ENCODE measurements at regions not wholly inside any gene's neighbourhood (a gene's known extent, or its start where the extent isn't known, plus 50 kb on each side); places are given as distances from the start of the nearest gene placed in this dataset.

DNA sequence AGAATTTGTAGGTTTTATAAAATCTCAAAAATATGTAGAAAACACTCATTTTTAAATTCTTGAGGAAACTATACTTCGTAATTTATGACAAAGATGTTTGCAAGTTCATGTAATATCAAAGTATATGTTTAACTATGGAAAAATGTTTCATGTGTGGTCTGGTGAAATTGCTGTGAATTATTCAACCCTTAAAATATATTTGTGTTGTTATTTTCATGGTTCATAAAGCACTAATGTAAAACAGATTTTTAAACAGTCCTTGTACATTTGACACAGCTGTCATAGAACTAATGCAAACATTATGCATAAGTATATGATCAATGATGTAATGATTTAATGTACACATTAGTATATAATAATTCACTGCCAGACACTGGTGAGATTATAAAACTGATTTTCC is 83.1 kb upstream of the ARSJ start:
- Histone ChIP-seq H4K20me1 (ENCODE audit: control insufficient read depth, extremely low read depth, insufficient read depth, low read length) (no peaks in the 10 kb centered on the region), H3K4me2 (ENCODE audit: extremely low read depth, insufficient read depth, low read length) (no peak overlapping the region), H3K27me3 (ENCODE audit: control insufficient read depth, insufficient read depth, low read length) (no peaks in the 10 kb centered on the region), H3K4me3 (replicated peaks in 1 of 4; ENCODE audit: control extremely low read depth in 1 of 4, insufficient read depth in 1 of 4, low read depth in 3 of 4, low read length in 4 of 4) (no peak overlapping the region), H3K79me2 (ENCODE audit: control insufficient read depth, insufficient read depth, low read length) (no peaks in the 10 kb centered on the region), H3K9me3 (ENCODE audit: control insufficient read depth, insufficient read depth, low read depth, low read length) (no peaks in the 10 kb centered on the region), H3K4me1 (ENCODE audit: control insufficient read depth, extremely low read depth, insufficient read depth, low read length) (no peaks in the 10 kb centered on the region), H3K9ac (ENCODE audit: insufficient read depth, low read length) (no peak overlapping the region), H2AFZ (ENCODE audit: low read length) (no peak overlapping the region), H3K27ac (ENCODE audit: insufficient read depth, low read length) (no peak overlapping the region), H3K36me3 (ENCODE audit: control insufficient read depth, insufficient read depth, low read length) (no peaks in the 10 kb centered on the region)
- no peak for DNase-seq (ENCODE audit: low read depth in 2 of 2)
- no peak for TF ChIP-seq EZH2 (IDR thresholded peaks at IDR 0.05; ENCODE audit: low read length, missing control alignments)
- TF ChIP-seq, protein P1, sequence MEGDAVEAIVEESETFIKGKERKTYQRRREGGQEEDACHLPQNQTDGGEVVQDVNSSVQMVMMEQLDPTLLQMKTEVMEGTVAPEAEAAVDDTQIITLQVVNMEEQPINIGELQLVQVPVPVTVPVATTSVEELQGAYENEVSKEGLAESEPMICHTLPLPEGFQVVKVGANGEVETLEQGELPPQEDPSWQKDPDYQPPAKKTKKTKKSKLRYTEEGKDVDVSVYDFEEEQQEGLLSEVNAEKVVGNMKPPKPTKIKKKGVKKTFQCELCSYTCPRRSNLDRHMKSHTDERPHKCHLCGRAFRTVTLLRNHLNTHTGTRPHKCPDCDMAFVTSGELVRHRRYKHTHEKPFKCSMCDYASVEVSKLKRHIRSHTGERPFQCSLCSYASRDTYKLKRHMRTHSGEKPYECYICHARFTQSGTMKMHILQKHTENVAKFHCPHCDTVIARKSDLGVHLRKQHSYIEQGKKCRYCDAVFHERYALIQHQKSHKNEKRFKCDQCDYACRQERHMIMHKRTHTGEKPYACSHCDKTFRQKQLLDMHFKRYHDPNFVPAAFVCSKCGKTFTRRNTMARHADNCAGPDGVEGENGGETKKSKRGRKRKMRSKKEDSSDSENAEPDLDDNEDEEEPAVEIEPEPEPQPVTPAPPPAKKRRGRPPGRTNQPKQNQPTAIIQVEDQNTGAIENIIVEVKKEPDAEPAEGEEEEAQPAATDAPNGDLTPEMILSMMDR (conservative IDR thresholded peaks at IDR 0.05 in 1 of 2, IDR thresholded peaks at IDR 0.05 in 1 of 2; ENCODE audit: low read depth in 1 of 2, low read length in 2 of 2): no peak

DNA sequence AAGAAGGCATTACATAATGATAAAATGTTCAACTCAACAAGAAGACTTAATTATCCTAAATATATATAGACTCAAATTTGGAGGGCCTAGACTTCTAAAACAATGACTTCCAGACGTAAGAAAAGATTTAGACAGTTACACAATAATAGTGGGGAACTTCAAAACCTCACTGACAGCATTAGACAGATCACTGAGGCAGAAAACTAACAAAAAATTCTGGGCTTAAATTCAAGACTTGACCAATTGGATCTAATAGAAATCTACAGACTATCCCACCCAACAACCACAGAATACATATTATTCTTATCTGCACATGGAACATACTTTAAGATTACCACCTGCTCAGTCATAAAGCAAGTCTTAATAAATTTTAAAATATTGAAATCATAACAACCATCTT is 93.3 kb upstream of the ARSJ start:
- peak in 1 of 2 donors; percentile 74 for DNase-seq (ENCODE audit: low read depth in 2 of 2)
- Histone ChIP-seq H3K79me2 (ENCODE audit: control insufficient read depth, insufficient read depth, low read length) (no peaks in the 10 kb centered on the region), H3K36me3 (ENCODE audit: control insufficient read depth, insufficient read depth, low read length) (no peaks in the 10 kb centered on the region), H4K20me1 (ENCODE audit: control insufficient read depth, extremely low read depth, insufficient read depth, low read length) (no peaks in the 10 kb centered on the region), H3K4me2 (ENCODE audit: extremely low read depth, insufficient read depth, low read length) (no peak overlapping the region), H3K9me3 (ENCODE audit: control insufficient read depth, insufficient read depth, low read depth, low read length) (no peaks in the 10 kb centered on the region), H3K4me1 (ENCODE audit: control insufficient read depth, extremely low read depth, insufficient read depth, low read length) (peaks cover 8% of the 10 kb centered on the region), H3K4me3 (replicated peaks in 1 of 4; ENCODE audit: control extremely low read depth in 1 of 4, insufficient read depth in 1 of 4, low read depth in 3 of 4, low read length in 4 of 4) (no peak overlapping the region), H2AFZ (ENCODE audit: low read length) (no peak overlapping the region), H3K27ac (ENCODE audit: insufficient read depth, low read length) (no peak overlapping the region), H3K9ac (ENCODE audit: insufficient read depth, low read length) (no peak overlapping the region), H3K27me3 (ENCODE audit: control insufficient read depth, insufficient read depth, low read length) (no peaks in the 10 kb centered on the region)
- TF ChIP-seq EZH2 (IDR thresholded peaks at IDR 0.05; ENCODE audit: low read length, missing control alignments): no peak
- TF ChIP-seq, protein P1 (conservative IDR thresholded peaks at IDR 0.05 in 1 of 2, IDR thresholded peaks at IDR 0.05 in 1 of 2; ENCODE audit: low read depth in 1 of 2, low read length in 2 of 2): no peak

DNA sequence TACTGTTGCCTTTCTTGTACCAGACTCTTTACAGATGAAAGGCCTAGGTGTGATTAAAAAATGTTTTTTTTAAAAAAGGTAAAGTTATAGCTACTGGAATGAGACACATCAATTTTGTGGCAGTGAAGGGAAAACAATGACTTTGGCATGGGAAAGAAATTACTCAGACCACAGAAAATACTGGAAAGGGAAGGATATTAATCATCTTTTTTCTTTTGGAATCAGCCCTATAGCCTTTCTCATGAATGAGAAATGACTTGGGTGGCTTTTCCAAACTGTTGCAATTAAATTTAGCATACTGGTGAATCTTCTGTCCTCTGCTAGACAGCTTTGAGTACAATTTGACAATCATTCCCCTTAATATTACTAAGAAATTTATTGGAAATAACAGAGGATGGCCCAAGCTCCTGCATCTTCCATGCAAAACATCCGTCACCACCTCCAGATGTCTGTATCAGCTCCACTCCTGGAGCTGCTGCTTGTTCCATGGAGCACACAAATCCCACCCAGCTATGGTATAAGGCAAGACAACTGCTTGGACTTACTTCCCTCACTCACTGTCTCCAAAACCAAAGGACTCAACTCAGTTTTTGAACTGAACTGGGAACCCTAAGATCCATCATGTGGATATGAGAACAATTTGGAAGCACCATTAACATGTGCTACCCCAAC is 97.6 kb upstream of the ARSJ start:
- Histone ChIP-seq H3K36me3 (ENCODE audit: control insufficient read depth, insufficient read depth, low read length) (no peaks in the 10 kb centered on the region), H3K4me3 (replicated peaks in 1 of 4; ENCODE audit: control extremely low read depth in 1 of 4, insufficient read depth in 1 of 4, low read depth in 3 of 4, low read length in 4 of 4) (no peak overlapping the region), H4K20me1 (ENCODE audit: control insufficient read depth, extremely low read depth, insufficient read depth, low read length) (no peaks in the 10 kb centered on the region), H3K4me1 (ENCODE audit: control insufficient read depth, extremely low read depth, insufficient read depth, low read length) (peaks cover 12% of the 10 kb centered on the region), H3K79me2 (ENCODE audit: control insufficient read depth, insufficient read depth, low read length) (no peaks in the 10 kb centered on the region), H3K9me3 (ENCODE audit: control insufficient read depth, insufficient read depth, low read depth, low read length) (no peaks in the 10 kb centered on the region), H3K27me3 (ENCODE audit: control insufficient read depth, insufficient read depth, low read length) (no peaks in the 10 kb centered on the region), H3K9ac (ENCODE audit: insufficient read depth, low read length) (no peak overlapping the region), H3K4me2 (ENCODE audit: extremely low read depth, insufficient read depth, low read length) (peak overlapping the region; percentile 65), H2AFZ (ENCODE audit: low read length) (no peak overlapping the region), H3K27ac (ENCODE audit: insufficient read depth, low read length) (peak overlapping the region; percentile 49)
- TF ChIP-seq, protein P1 (conservative IDR thresholded peaks at IDR 0.05 in 1 of 2, IDR thresholded peaks at IDR 0.05 in 1 of 2; ENCODE audit: low read depth in 1 of 2, low read length in 2 of 2): no peak
- TF ChIP-seq EZH2 (IDR thresholded peaks at IDR 0.05; ENCODE audit: low read length, missing control alignments): no peak
- peak; percentile 2 to 74 for DNase-seq (ENCODE audit: low read depth in 2 of 2)

Measured in fibroblast of lung (primary cell).